ENCODE measurements at regions not wholly inside any gene's neighbourhood (a gene's known extent, or its start where the extent isn't known, plus 50 kb on each side); places are given as distances from the start of the nearest gene placed in this dataset.
"Not testable (repeated sequence)": the region's sequence is repeated elsewhere in the genome, so short reads cannot be mapped to it uniquely, and the experiment has no call there.

DNA sequence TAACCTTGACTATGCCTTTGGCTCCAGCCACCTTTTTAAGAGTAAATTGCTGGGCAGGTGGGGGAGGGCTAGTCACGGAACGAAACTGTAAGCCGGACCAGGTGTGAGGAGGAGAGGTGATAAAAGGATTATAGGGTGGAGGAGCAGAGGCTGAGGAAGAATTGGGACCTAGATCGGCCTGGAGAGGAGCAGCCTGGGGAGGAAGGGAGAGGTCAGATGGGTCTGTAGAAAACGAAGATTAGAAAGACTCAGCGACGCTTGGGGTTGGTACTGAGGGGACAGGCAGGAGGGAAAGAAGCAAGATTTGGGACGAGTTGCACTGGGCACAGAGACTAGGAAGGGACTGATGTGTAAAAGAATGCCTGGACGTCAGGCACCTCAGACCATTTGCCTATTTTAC is 87.2 kb upstream of the MAP3K7 start:
- TF ChIP-seq, protein P1, sequence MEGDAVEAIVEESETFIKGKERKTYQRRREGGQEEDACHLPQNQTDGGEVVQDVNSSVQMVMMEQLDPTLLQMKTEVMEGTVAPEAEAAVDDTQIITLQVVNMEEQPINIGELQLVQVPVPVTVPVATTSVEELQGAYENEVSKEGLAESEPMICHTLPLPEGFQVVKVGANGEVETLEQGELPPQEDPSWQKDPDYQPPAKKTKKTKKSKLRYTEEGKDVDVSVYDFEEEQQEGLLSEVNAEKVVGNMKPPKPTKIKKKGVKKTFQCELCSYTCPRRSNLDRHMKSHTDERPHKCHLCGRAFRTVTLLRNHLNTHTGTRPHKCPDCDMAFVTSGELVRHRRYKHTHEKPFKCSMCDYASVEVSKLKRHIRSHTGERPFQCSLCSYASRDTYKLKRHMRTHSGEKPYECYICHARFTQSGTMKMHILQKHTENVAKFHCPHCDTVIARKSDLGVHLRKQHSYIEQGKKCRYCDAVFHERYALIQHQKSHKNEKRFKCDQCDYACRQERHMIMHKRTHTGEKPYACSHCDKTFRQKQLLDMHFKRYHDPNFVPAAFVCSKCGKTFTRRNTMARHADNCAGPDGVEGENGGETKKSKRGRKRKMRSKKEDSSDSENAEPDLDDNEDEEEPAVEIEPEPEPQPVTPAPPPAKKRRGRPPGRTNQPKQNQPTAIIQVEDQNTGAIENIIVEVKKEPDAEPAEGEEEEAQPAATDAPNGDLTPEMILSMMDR (conservative IDR thresholded peaks at IDR 0.05 in 1 of 2, IDR thresholded peaks at IDR 0.05 in 1 of 2; ENCODE audit: extremely low read depth in 1 of 2, insufficient read depth in 1 of 2, low read depth in 1 of 2, low read length in 2 of 2) = not testable (repeated sequence)
- TF ChIP-seq EZH2 (IDR thresholded peaks at IDR 0.05; ENCODE audit: borderline replicate concordance, low read length) = not testable (repeated sequence)

Data from mammary epithelial cell (primary cell).